ENCODE measurements at regions not wholly inside any gene's neighbourhood (a gene's known extent, or its start where the extent isn't known, plus 50 kb on each side); places are given as distances from the start of the nearest gene placed in this dataset.

GRCh38 chr14:97264516-97265230, 467.5 kb downstream of the VRK1 start:
- DNase-seq (ENCODE audit: low read depth): no peak

- DNase-seq (ENCODE audit: low read depth): peak; percentile 93
These were observed 469.5 kb downstream of the VRK1 start for GRCh38 chr14:97266653-97267052.

- DNase-seq (ENCODE audit: low read depth): peak; percentile 79
These were observed 470.3 kb downstream of the VRK1 start for GRCh38 chr14:97267509-97267908.

- DNase-seq (ENCODE audit: low read depth): no peak
These were observed 470.9 kb downstream of the VRK1 start for GRCh38 chr14:97268097-97268496.

GRCh38 chr14:97270308-97270707, 473.1 kb downstream of the VRK1 start:
- DNase-seq (ENCODE audit: low read depth): peak; percentile 85

GRCh38 chr14:97271451-97271960, 474.3 kb downstream of the VRK1 start:
- DNase-seq (ENCODE audit: low read depth): no peak

- DNase-seq (ENCODE audit: low read depth): no peak
These were observed 476.4 kb downstream of the VRK1 start for GRCh38 chr14:97273540-97273939.

- no peak for DNase-seq (ENCODE audit: low read depth)
These were observed 477.4 kb downstream of the VRK1 start for GRCh38 chr14:97274626-97275025.

- DNase-seq (ENCODE audit: low read depth): peak; percentile 50
These were observed 478.1 kb downstream of the VRK1 start for GRCh38 chr14:97275276-97275675.

- no peak for DNase-seq (ENCODE audit: low read depth)
These were observed 479.4 kb downstream of the VRK1 start for GRCh38 chr14:97276573-97276972.

GRCh38 chr14:97277711-97278110, 480.5 kb downstream of the VRK1 start:
- no peak for DNase-seq (ENCODE audit: low read depth)

- peak; percentile 90 for DNase-seq (ENCODE audit: low read depth)
These were observed 483.3 kb downstream of the VRK1 start for GRCh38 chr14:97280526-97280925.

GRCh38 chr14:97281741-97282140, 484.6 kb downstream of the VRK1 start:
- peak; percentile 67 for DNase-seq (ENCODE audit: low read depth)

GRCh38 chr14:97282210-97283004, 485.2 kb downstream of the VRK1 start:
- no peak for DNase-seq (ENCODE audit: low read depth)

GRCh38 chr14:97283005-97283403, 485.8 kb downstream of the VRK1 start:
- DNase-seq (ENCODE audit: low read depth): no peak

- no peak for DNase-seq (ENCODE audit: low read depth)
These were observed 486.2 kb downstream of the VRK1 start for GRCh38 chr14:97283426-97283825.

GRCh38 chr14:97283841-97284240, 486.7 kb downstream of the VRK1 start:
- no peak for DNase-seq (ENCODE audit: low read depth)

- DNase-seq (ENCODE audit: low read depth): no peak
These were observed 490.8 kb downstream of the VRK1 start for GRCh38 chr14:97287956-97288355.

GRCh38 chr14:97290065-97290464, 492.9 kb downstream of the VRK1 start:
- DNase-seq (ENCODE audit: low read depth): no peak

- no peak for DNase-seq (ENCODE audit: low read depth)
These were observed 493.8 kb downstream of the VRK1 start for GRCh38 chr14:97290977-97291376.

GRCh38 chr14:97293659-97294058, 496.5 kb downstream of the VRK1 start:
- no peak for DNase-seq (ENCODE audit: low read depth)

GRCh38 chr14:97295108-97295710, 498.0 kb downstream of the VRK1 start:
- DNase-seq (ENCODE audit: low read depth): no peak

GRCh38 chr14:97296176-97296575, 499.0 kb downstream of the VRK1 start:
- no peak for DNase-seq (ENCODE audit: low read depth)
